ENCODE measurements at regions not wholly inside any gene's neighbourhood (a gene's known extent, or its start where the extent isn't known, plus 50 kb on each side); places are given as distances from the start of the nearest gene placed in this dataset.

GRCh38 chr1:69459244-69459643 lies 108.5 kb upstream of the LRRC7 start:
- CTCF ChIA-PET = no interaction called here
- DNase-seq (ENCODE audit: low read depth, low spot score) = no peak

GRCh38 chr1:69475021-69475420 lies 92.7 kb upstream of the LRRC7 start:
- TF ChIP-seq CTCF (IDR thresholded peaks at IDR 0.05; ENCODE audit: low read depth, low read length) = no peak
- CTCF ChIA-PET = no interaction called here

More at GRCh38 chr1:69459244-69459643, 108.5 kb upstream of the LRRC7 start:
- Histone ChIP-seq H3K27me3 (ENCODE audit: control insufficient read depth, insufficient read depth, low read length) (no peaks in the 10 kb centered on the region), H3K9me3 (ENCODE audit: control insufficient read depth, insufficient read depth, low read length) (no peaks in the 10 kb centered on the region), H3K27ac (ENCODE audit: low read depth, low read length) (no peak overlapping the region), H3K4me3 (ENCODE audit: low read depth, low read length) (no peak overlapping the region)
- POLR2A ChIA-PET = no interaction called here
- TF ChIP-seq CTCF (IDR thresholded peaks at IDR 0.05; ENCODE audit: low read depth, low read length) = no peak

GRCh38 chr1:69479734-69480133 lies 88.0 kb upstream of the LRRC7 start:
- Histone ChIP-seq H3K27me3 (ENCODE audit: control insufficient read depth, insufficient read depth, low read length) (no peaks in the 10 kb centered on the region), H3K9me3 (ENCODE audit: control insufficient read depth, insufficient read depth, low read length) (no peaks in the 10 kb centered on the region), H3K4me3 (ENCODE audit: low read depth, low read length) (no peak overlapping the region), H3K27ac (ENCODE audit: low read depth, low read length) (no peak overlapping the region)
- no peak for DNase-seq (ENCODE audit: low read depth, low spot score)
- CTCF ChIA-PET = no interaction called here
- TF ChIP-seq CTCF (IDR thresholded peaks at IDR 0.05; ENCODE audit: low read depth, low read length) = no peak
- POLR2A ChIA-PET = no interaction called here

More at GRCh38 chr1:69475021-69475420, 92.7 kb upstream of the LRRC7 start:
- H3K4me3 ChIP-seq (ENCODE audit: low read depth, low read length) = no peak overlapping the region
- DNase-seq (ENCODE audit: low read depth, low spot score) = no peak
- POLR2A ChIA-PET = no interaction called here
- no peak overlapping the region for H3K27ac ChIP-seq (ENCODE audit: low read depth, low read length)
- H3K27me3 ChIP-seq (ENCODE audit: control insufficient read depth, insufficient read depth, low read length) = no peaks in the 10 kb centered on the region
- H3K9me3 ChIP-seq (ENCODE audit: control insufficient read depth, insufficient read depth, low read length) = no peaks in the 10 kb centered on the region

GRCh38 chr1:69483246-69483645 lies 84.5 kb upstream of the LRRC7 start:
- CTCF ChIA-PET = no interaction called here
- Histone ChIP-seq H3K4me3 (ENCODE audit: low read depth, low read length) (no peak overlapping the region), H3K27me3 (ENCODE audit: control insufficient read depth, insufficient read depth, low read length) (no peaks in the 10 kb centered on the region), H3K27ac (ENCODE audit: low read depth, low read length) (no peak overlapping the region), H3K9me3 (ENCODE audit: control insufficient read depth, insufficient read depth, low read length) (no peaks in the 10 kb centered on the region)
- no peak for DNase-seq (ENCODE audit: low read depth, low spot score)
- TF ChIP-seq CTCF (IDR thresholded peaks at IDR 0.05; ENCODE audit: low read depth, low read length) = no peak
- POLR2A ChIA-PET = no interaction called here

- no peak for DNase-seq (ENCODE audit: low read depth, low spot score)
- Histone ChIP-seq H3K9me3 (ENCODE audit: control insufficient read depth, insufficient read depth, low read length) (no peaks in the 10 kb centered on the region), H3K27ac (ENCODE audit: low read depth, low read length) (no peak overlapping the region), H3K27me3 (ENCODE audit: control insufficient read depth, insufficient read depth, low read length) (no peaks in the 10 kb centered on the region), H3K4me3 (ENCODE audit: low read depth, low read length) (no peak overlapping the region)
- no peak for TF ChIP-seq CTCF (IDR thresholded peaks at IDR 0.05; ENCODE audit: low read depth, low read length)
- POLR2A ChIA-PET = no interaction called here
- CTCF ChIA-PET = no interaction called here
Measured at GRCh38 chr1:69485616-69486015, 82.1 kb upstream of the LRRC7 start.
